ENCODE measurements at regions not wholly inside any gene's neighbourhood (a gene's known extent, or its start where the extent isn't known, plus 50 kb on each side); places are given as distances from the start of the nearest gene placed in this dataset.
"Not testable (repeated sequence)": the region's sequence is repeated elsewhere in the genome, so short reads cannot be mapped to it uniquely, and the experiment has no call there.

GRCh38 chr12:67457136-67457535 lies 188.0 kb downstream of the CAND1 start:
- FAIRE-seq, result no peak

GRCh38 chr12:67457778-67458665 lies 188.9 kb downstream of the CAND1 start:
- FAIRE-seq, result no peak

GRCh38 chr12:67459173-67459572 lies 189.4 kb upstream of the DYRK2 start:
- FAIRE-seq, result no peak

GRCh38 chr12:67459578-67459977 lies 189.0 kb upstream of the DYRK2 start:
- no peak for FAIRE-seq

- no peak for FAIRE-seq
These were observed 188.2 kb upstream of the DYRK2 start for GRCh38 chr12:67460388-67460787.

DNA sequence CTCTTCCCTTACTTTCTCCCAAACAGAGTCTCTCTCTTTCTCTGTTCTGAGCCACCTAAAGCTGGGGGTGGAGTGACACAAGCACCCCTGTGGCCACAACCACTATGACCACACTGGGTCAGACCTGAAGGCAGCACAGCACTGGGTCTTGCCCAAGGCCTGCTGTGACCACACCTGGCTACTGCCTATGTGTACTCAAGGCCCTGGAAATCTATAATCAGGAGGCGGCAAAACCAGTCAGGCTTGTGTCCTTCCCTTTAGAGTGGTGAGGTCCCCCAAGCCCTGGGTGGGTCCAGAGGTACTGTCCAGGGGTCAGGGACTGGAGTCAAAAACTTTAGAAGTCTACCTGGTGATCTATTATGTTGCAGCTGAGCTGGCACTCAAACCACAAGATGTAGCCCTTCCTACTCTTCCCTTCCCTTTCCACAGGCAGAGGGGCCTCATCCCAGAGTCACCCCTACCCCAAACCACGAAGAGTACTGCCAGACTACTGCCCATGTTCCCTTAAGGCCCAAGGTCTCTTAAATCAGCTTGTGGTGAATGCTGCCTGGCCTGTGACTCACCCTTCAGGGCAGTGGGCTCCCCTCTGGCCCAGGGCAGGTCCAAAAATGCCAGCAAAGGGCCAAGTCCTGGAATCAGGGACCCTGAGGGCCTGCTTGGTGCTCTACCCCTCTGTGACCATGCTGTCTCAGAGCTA lies 179.8 kb upstream of the DYRK2 start:
- FAIRE-seq, result no peak

GRCh38 chr12:67469666-67470065 lies 178.9 kb upstream of the DYRK2 start:
- FAIRE-seq, result no peak

GRCh38 chr12:67471810-67472209 lies 176.7 kb upstream of the DYRK2 start:
- no peak for FAIRE-seq

DNA sequence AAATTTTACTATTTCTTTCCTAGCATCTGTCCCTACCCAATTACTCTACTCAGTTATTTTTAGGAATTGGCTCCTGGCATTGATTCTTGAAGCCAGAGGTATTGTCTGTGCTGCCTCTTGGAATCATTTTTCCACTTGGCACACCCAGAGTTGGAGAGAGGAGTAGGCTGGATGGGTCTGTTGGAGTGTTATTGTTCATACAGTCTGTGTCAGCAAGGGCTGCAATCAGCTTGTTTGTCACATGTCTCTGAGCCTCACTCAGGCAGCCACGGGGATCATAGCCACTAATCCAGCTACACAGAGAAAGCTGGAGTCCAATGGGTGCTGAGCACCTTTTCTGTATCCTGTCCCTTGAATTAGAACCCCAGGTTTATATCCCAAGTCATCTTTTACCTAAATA lies 176.0 kb upstream of the DYRK2 start:
- no peak for FAIRE-seq

DNA sequence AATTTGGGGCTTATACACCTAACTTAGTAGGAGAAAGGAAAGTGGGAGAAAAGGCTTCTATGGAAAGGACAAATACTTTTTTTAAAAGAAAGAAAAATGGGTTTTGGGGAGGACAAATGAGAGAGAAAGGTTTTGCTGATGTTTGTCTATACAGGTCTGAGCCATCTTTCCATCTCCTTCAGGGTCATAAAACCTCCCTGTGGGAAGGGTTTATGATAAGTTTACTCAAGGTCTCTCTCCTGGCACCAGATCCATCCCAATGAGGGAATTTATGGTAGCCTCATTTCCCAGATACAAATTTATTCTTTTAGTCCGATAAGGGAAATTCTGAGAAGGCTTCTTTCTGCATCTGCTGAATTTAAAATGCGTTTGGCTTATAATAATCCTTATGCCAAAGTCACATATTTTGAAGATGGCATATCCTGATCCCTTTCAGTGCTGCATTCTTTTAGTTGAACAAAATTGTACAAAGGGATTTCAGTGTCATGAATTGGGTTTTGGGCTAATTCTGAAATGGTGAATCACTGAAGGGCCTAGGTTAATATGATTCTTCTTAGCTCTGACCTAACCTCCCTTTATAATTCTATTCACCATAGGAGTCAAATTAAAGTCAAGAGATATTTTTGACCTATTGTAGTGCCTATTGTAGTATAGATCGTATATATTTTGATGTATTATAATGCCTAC lies 173.5 kb upstream of the DYRK2 start:
- no peak for FAIRE-seq

DNA sequence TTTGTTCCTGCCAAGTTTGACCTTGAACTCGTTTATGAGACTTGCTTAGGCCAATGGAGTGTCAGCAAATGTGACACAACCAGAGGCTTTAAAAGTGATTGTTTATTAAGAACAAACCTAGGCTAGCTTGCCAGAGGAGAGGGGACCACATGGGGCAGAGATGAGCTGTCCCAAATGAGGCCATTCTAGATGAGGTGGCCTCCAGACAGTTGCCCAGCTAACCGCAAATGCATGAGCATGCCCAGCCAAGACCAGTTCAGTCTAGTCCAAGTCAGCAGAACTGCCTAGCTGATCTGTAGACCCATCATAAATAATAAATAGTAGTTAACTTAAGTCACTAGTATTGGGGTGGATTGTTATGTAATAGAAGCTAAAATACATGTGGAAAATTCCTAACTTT lies 172.8 kb upstream of the DYRK2 start:
- no peak for FAIRE-seq

DNA sequence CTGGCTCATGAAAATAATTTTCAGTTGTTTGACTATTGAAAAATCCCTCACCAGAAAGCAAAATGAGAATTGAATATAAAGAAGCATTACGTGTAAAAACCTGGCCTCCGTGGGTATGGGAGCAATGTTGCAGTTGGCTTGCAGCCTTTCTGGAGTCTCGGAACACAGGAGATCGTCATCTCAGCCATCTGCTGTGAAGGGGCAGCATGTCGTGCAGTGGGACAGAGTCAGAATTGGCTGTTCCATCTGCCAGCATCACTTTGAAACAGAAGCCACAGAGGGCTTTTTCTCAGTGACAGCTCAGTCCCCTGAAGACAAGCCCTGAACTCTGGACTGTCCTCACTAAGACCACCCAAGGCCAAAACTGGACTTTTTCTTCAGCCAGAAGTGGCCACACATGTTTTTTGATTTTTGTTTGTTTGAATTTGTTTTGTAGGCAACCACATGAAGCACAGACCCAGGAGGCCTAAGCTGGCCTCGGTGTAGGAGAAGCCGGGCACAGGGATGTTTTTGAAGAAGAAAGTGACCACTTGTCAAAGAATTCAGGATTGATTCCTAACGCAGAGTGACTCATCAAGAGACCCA lies 170.8 kb upstream of the DYRK2 start:
- no peak for FAIRE-seq

GRCh38 chr12:67482751-67483661 lies 165.5 kb upstream of the DYRK2 start:
- no peak for FAIRE-seq

DNA sequence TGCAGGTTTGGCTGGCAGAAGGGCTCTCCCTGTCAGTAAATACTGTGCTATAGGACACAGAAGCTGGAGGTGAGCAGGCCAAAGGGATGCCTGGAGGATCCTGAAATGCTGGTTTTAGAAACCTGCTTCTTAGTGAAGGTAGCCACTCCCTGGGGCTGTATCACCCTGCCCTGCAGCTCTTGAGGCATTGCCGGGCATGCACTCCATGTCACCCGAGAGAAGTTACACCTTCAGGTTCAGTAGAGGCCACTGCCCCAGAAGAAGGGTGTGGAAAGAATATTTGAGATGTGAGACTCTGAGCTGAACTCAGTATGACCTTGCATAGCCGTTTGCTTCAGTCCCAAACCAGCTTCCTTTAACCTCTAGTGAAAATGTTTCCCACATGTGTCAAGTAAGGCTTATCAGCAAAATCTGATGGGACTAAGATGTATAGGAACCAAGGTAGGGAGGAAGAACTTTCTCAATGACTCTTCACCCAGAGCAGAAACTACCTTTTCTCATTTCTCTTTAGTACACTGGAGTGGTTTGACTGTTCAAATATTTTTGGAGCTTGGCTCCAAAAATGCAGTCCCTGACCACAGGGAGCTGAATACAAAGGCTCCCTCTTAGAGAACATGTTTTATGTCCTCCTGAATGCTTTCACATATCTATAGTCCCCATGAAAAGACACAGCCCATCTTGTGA lies 164.5 kb upstream of the DYRK2 start:
- FAIRE-seq, result no peak

DNA sequence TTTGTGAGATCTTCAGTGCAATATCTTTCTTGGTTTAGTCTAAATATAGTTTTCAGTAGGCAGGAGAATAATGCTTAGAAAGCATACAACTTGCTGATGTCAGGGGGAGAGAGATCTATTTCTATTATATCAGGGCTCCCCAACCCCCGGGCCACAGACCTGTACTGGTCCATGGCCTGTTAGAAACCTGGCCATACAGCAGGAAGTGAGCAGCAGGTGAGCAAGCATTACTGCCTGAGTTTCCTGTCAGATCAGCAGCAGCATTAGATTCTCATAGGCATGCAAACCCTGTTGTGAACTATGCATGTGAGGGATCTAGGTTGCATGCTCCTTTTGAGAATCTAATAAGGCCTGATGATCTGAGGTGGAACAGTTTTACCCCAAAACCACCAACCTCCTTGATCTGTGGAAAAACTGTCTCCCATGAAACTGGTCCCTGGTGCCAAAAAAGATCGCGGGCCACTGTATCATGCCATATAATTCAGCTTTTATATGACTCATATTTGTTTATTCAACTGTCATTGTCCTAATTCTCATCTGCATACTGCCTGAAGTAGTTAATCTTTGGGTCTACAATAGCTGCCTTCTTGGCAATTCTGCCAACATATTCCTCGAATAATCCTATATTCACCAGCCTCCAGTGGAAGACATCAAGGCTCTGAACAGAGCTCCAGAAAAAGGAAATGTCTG lies 163.6 kb upstream of the DYRK2 start:
- FAIRE-seq, result no peak

DNA sequence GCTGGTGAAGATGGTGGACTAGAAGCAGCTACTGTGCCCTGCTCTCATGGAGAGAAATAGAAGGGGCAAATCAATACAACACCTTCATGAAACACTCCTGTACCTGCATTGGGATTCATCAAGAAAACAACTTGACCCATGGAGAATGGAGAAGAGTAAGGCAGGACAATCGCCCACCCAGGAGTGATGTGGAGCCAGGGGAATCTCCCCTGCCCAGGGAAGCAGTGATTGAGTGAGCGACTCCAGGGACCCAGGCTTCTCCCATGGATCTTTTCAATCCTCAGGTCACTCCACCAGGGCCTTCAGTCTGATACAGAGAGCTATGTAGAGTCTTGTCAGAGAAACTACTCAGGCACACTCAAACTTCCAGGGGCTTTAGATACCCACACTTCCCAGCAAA lies 161.9 kb upstream of the DYRK2 start:
- no peak for FAIRE-seq

DNA sequence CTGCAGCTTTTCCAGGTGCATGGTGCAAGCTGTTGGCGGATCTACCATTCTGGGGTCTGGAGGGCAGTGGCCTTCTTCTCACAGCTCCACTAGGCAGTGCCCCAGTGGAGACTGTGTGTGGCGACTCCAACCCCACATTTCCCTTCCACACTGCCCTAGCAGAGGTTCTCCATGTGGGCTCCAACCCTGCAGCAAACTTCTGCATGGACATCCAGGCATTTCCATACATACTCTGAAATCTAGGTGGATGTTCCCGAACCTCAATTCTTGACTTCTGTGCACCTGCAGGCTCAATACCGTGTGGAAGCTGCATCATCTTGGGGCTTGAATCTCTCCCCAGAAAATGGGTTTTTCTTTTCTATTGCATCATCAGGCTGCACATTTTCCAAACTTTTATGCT lies 160.2 kb upstream of the DYRK2 start:
- not testable (repeated sequence) for FAIRE-seq

- FAIRE-seq, result no peak
These were observed 159.5 kb upstream of the DYRK2 start for GRCh38 chr12:67489007-67489406.

DNA sequence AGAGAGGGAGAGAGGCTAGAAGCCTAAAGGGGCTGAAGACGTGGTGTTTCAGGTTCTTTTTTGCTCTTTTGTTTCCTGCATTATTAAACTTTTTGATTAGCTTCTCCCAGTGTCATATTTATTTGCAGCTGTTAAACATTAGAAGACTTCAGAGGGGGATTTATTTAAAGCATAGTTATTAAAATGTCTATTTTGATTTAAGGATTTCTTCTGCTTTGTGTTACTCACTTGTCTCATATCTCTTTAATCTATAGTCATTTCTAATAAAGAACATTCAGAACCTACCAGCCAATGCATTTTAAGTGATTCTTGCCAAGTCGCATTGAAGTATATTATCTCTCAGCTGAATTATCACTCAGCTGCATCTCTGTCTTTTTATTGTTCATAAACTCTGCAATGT lies 152.0 kb upstream of the DYRK2 start:
- FAIRE-seq, result no peak

- no peak for FAIRE-seq
These were observed 149.6 kb upstream of the DYRK2 start for GRCh38 chr12:67498991-67499390.

- no peak for FAIRE-seq
These were observed 147.2 kb upstream of the DYRK2 start for GRCh38 chr12:67501362-67501761.

All from A204.1 (cell line).